OCI-LY3 (cell line): ENCODE measurements at regions not wholly inside any gene's neighbourhood (a gene's known extent, or its start where the extent isn't known, plus 50 kb on each side); places are given as distances from the start of the nearest gene placed in this dataset.

Source experiments
- H2AFZ ChIP-seq: fragments of 200-600, 300-600 bp; shearing (Covaris generic); 2 replicates; pipeline ENCODE4 v1.6.0; 2014; ENCODE audit warnings: antibody characterized with exemption, low read depth, low read length
- H3K27ac ChIP-seq: fragments of 200-600, 300-600 bp; sonication (generic); 2 replicates; pipeline ENCODE4 v1.5.1; 2014; ENCODE audit warnings: mild to moderate bottlenecking, low read length, moderate library complexity, mixed read lengths
- H3K27me3 ChIP-seq: fragments of 200-600, 300-600 bp; sonication (generic); 2 replicates; pipeline ENCODE4 v1.6.1; 2014; ENCODE audit warnings: low read depth, low read length, mixed read lengths
- H3K36me3 ChIP-seq: fragments of 200-600, 300-600 bp; sonication (generic); replicated peaks from 2 replicates; pipeline ENCODE3; 2014; ENCODE audit warnings: low read depth, low read length, mixed read lengths
- H3K4me1 ChIP-seq: fragments of 300-600, 200-600 bp; sonication (generic); 2 replicates; pipeline ENCODE4 v1.6.1; 2014; ENCODE audit warnings: low read length, mixed read lengths
- H3K4me2 ChIP-seq: fragments of 200-600, 300-600 bp; sonication (generic); 2 replicates; pipeline ENCODE4 v1.6.1; 2014; ENCODE audit warnings: low read length, mixed read lengths
- H3K4me3 ChIP-seq: fragments of 300-600, 200-600 bp; sonication (generic); 2 replicates; pipeline ENCODE4 v1.5.1; 2014; ENCODE audit warnings: antibody characterized with exemption, mild to moderate bottlenecking, low read length, moderate library complexity
- H3K79me2 ChIP-seq: fragments of 300-600, 200-600 bp; shearing (Covaris generic); 2 replicates; pipeline ENCODE4 v1.6.1; 2014; ENCODE audit warnings: mild to moderate bottlenecking, low read length, mixed read lengths
- H3K9ac ChIP-seq: fragments of 300-600, 200-600 bp; shearing (Covaris generic); 2 replicates; pipeline ENCODE4 v1.6.0; 2014; ENCODE audit warnings: mild to moderate bottlenecking, low read length, moderate library complexity
- H3K9me3 ChIP-seq: fragments of 200-600, 300-600 bp; shearing (Covaris generic); 2 replicates; pipeline ENCODE4 v1.6.1; 2014; ENCODE audit warnings: low read length, mixed read lengths; ENCODE audit not compliant: insufficient read depth
- H4K20me1 ChIP-seq: fragments of 200-600, 300-600 bp; sonication (generic); 2 replicates; pipeline ENCODE4 v1.6.1; 2016; ENCODE audit warnings: low read length, mixed read lengths; ENCODE audit not compliant: insufficient read depth
- EZH2phosphoT487 ChIP-seq: fragments of 200-600 bp; shearing (Covaris generic); IDR thresholded peaks from 2 replicates; pipeline ENCODE4 v1.6.1; 2018; ENCODE audit warnings: antibody characterized with exemption, mixed run types, low read depth
- TF ChIP-seq, protein P1 (sequence below): fragments of 200-600, 300-600 bp; sonication (generic); IDR thresholded peaks from 2 replicates; pipeline ENCODE4 v1.5.1; 2014; ENCODE audit warnings: antibody characterized with exemption, low read length, low read depth

DNA sequence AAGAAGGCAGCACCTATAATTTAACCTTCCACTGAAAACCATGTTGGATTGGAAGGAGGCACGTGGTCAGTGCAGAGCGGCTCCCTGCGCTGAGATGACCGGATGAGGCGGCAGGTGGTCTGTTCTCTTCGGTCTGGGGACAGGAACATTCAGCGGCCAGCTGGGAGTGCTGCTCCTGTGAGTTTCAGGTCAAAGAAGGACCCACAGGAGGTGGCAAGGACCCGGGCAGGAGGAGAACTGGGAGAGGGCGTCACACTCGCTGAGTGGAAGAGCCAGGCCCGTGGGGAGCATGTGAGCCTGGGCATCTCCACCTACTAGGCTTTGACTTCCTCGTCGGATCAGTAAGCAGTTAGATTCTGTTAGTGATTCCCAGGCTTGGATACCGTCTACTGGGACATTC, 113.4 kb upstream of the SHH start:
- no peaks in the 10 kb centered on the region for H3K36me3 ChIP-seq
- no peak overlapping the region for H3K4me2 ChIP-seq
- peaks cover 4% of the 10 kb centered on the region; the same call in 1 of the 2 replicates for H3K27me3 ChIP-seq
- no peaks in the 10 kb centered on the region for H4K20me1 ChIP-seq
- no peaks in the 10 kb centered on the region for H3K4me1 ChIP-seq
- TF ChIP-seq, protein P1, sequence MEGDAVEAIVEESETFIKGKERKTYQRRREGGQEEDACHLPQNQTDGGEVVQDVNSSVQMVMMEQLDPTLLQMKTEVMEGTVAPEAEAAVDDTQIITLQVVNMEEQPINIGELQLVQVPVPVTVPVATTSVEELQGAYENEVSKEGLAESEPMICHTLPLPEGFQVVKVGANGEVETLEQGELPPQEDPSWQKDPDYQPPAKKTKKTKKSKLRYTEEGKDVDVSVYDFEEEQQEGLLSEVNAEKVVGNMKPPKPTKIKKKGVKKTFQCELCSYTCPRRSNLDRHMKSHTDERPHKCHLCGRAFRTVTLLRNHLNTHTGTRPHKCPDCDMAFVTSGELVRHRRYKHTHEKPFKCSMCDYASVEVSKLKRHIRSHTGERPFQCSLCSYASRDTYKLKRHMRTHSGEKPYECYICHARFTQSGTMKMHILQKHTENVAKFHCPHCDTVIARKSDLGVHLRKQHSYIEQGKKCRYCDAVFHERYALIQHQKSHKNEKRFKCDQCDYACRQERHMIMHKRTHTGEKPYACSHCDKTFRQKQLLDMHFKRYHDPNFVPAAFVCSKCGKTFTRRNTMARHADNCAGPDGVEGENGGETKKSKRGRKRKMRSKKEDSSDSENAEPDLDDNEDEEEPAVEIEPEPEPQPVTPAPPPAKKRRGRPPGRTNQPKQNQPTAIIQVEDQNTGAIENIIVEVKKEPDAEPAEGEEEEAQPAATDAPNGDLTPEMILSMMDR, result no peak
- no peak for TF ChIP-seq EZH2phosphoT487
- H3K27ac ChIP-seq, result no peak overlapping the region
- H3K9ac ChIP-seq, result no peak overlapping the region
- no peak overlapping the region for H2AFZ ChIP-seq
- no peaks in the 10 kb centered on the region for H3K9me3 ChIP-seq
- H3K4me3 ChIP-seq, result no peak overlapping the region
- H3K79me2 ChIP-seq, result no peaks in the 10 kb centered on the region

- H4K20me1 ChIP-seq, result no peaks in the 10 kb centered on the region
- H3K9me3 ChIP-seq, result no peaks in the 10 kb centered on the region
- no peak overlapping the region for H3K27ac ChIP-seq
- H3K4me1 ChIP-seq, result no peaks in the 10 kb centered on the region
- no peak overlapping the region for H3K9ac ChIP-seq
- no peak overlapping the region for H3K4me2 ChIP-seq
- H3K79me2 ChIP-seq, result no peaks in the 10 kb centered on the region
- no peaks in the 10 kb centered on the region for H3K36me3 ChIP-seq
- no peak overlapping the region for H3K4me3 ChIP-seq
- H3K27me3 ChIP-seq, result no peaks in the 10 kb centered on the region
- H2AFZ ChIP-seq, result no peak overlapping the region
- no peak for TF ChIP-seq EZH2phosphoT487
- TF ChIP-seq, protein P1, result no peak
Measured at GRCh38 chr7:155922067-155922816, 110.0 kb upstream of the SHH start.

- Histone ChIP-seq H3K9ac (no peak overlapping the region), H3K4me3 (no peak overlapping the region), H3K27ac (no peak overlapping the region), H3K36me3 (no peaks in the 10 kb centered on the region), H3K27me3 (no peaks in the 10 kb centered on the region), H3K4me1 (no peaks in the 10 kb centered on the region), H3K79me2 (no peaks in the 10 kb centered on the region), H3K4me2 (no peak overlapping the region), H2AFZ (no peak overlapping the region), H3K9me3 (no peaks in the 10 kb centered on the region), H4K20me1 (no peaks in the 10 kb centered on the region)
- TF ChIP-seq, protein P1, result no peak
- TF ChIP-seq EZH2phosphoT487, result no peak
Measured at GRCh38 chr7:155921804-155922066, 109.5 kb upstream of the SHH start.

GRCh38 chr7:155921086-155921803, 109.0 kb upstream of the SHH start:
- TF ChIP-seq EZH2phosphoT487, result no peak
- TF ChIP-seq, protein P1, result no peak
- Histone ChIP-seq H3K9ac (no peak overlapping the region), H4K20me1 (no peaks in the 10 kb centered on the region), H3K36me3 (no peaks in the 10 kb centered on the region), H3K9me3 (no peaks in the 10 kb centered on the region), H2AFZ (no peak overlapping the region), H3K27ac (no peak overlapping the region), H3K4me2 (no peak overlapping the region), H3K79me2 (no peaks in the 10 kb centered on the region), H3K4me1 (no peaks in the 10 kb centered on the region), H3K27me3 (no peaks in the 10 kb centered on the region), H3K4me3 (no peak overlapping the region)
